Nephron progenitor cell (in vitro differentiated cells): ENCODE measurements at regions not wholly inside any gene's neighbourhood (a gene's known extent, or its start where the extent isn't known, plus 50 kb on each side); places are given as distances from the start of the nearest gene placed in this dataset.

ENCODE experiments used
- DNase-seq: peaks from one replicate; pipeline ENCODE4 v3.0.0; 2021
- H3K27ac Mint-ChIP-seq: 2 replicates; pipeline ENCODE4 v1.8.0; 2021; ENCODE audit warnings: mild to moderate bottlenecking, moderate library complexity, mixed read lengths
- H3K27me3 Mint-ChIP-seq: 2 replicates; pipeline ENCODE4 v1.8.0; 2021; ENCODE audit warnings: mild to moderate bottlenecking, low read depth, mixed read lengths; ENCODE audit not compliant: poor library complexity
- H3K36me3 Mint-ChIP-seq: 2 replicates; pipeline ENCODE4 v1.8.0; 2021; ENCODE audit warnings: low read depth, mixed read lengths
- H3K4me1 Mint-ChIP-seq: 2 replicates; pipeline ENCODE4 v1.8.0; 2021; ENCODE audit warnings: mixed read lengths
- H3K4me3 Mint-ChIP-seq: 2 replicates; pipeline ENCODE4 v1.8.0; 2021; ENCODE audit warnings: mild to moderate bottlenecking, moderate library complexity, mixed read lengths
- H3K9me3 Mint-ChIP-seq: 2 replicates; pipeline ENCODE4 v1.8.0; 2021; ENCODE audit warnings: mild to moderate bottlenecking, moderate library complexity, mixed read lengths
- CTCF ChIP-seq: fragments of 200-600 bp; sonication (generic); IDR thresholded peaks from 2 replicates; pipeline ENCODE4 v1.5.0; 2021; ENCODE audit warnings: antibody characterized with exemption

- H3K27ac Mint-ChIP-seq = no peak overlapping the region
- H3K4me3 Mint-ChIP-seq = no peak overlapping the region
- TF ChIP-seq CTCF = no peak
- H3K9me3 Mint-ChIP-seq = no peaks in the 10 kb centered on the region
- peaks cover 12% of the 10 kb centered on the region for H3K27me3 Mint-ChIP-seq
- peaks cover 7% of the 10 kb centered on the region for H3K4me1 Mint-ChIP-seq
- H3K36me3 Mint-ChIP-seq = no peaks in the 10 kb centered on the region
- no peak for DNase-seq
These were observed 141.1 kb downstream of the PHETA1 start for GRCh38 chr12:111227476-111228420.

GRCh38 chr12:111226680-111227079 is 142.2 kb downstream of the PHETA1 start:
- Mint-ChIP-seq H3K27ac (no peak overlapping the region), H3K27me3 (peaks cover 15% of the 10 kb centered on the region), H3K36me3 (no peaks in the 10 kb centered on the region), H3K9me3 (no peaks in the 10 kb centered on the region), H3K4me3 (no peak overlapping the region), H3K4me1 (peaks cover 10% of the 10 kb centered on the region)
- TF ChIP-seq CTCF = no peak
- DNase-seq = no peak

- no peak for TF ChIP-seq CTCF
- DNase-seq = no peak
- Mint-ChIP-seq H3K27ac (no peak overlapping the region), H3K4me1 (peaks cover 14% of the 10 kb centered on the region), H3K4me3 (no peak overlapping the region), H3K9me3 (no peaks in the 10 kb centered on the region), H3K36me3 (no peaks in the 10 kb centered on the region), H3K27me3 (peaks cover 10% of the 10 kb centered on the region)
These were observed 143.6 kb downstream of the PHETA1 start for GRCh38 chr12:111225307-111225706.

- no peak overlapping the region for H3K4me3 Mint-ChIP-seq
- DNase-seq = no peak
- no peak for TF ChIP-seq CTCF
- no peaks in the 10 kb centered on the region for H3K9me3 Mint-ChIP-seq
- H3K4me1 Mint-ChIP-seq = peaks cover 14% of the 10 kb centered on the region
- no peaks in the 10 kb centered on the region for H3K36me3 Mint-ChIP-seq
- peaks cover 10% of the 10 kb centered on the region for H3K27me3 Mint-ChIP-seq
- H3K27ac Mint-ChIP-seq = no peak overlapping the region
These were observed 144.5 kb downstream of the PHETA1 start for GRCh38 chr12:111224186-111225066.

- Mint-ChIP-seq H3K27me3 (peaks cover 22% of the 10 kb centered on the region), H3K36me3 (no peaks in the 10 kb centered on the region), H3K27ac (no peak overlapping the region), H3K4me3 (no peak overlapping the region), H3K9me3 (no peaks in the 10 kb centered on the region), H3K4me1 (peaks cover 14% of the 10 kb centered on the region)
- DNase-seq = no peak
- no peak for TF ChIP-seq CTCF
These were observed 146.4 kb downstream of the PHETA1 start for GRCh38 chr12:111222523-111222922.
